NCI-H2107 (cell line): ENCODE measurements at regions not wholly inside any gene's neighbourhood (a gene's known extent, or its start where the extent isn't known, plus 50 kb on each side); places are given as distances from the start of the nearest gene placed in this dataset.
"Not testable (repeated sequence)": the region's sequence is repeated elsewhere in the genome, so short reads cannot be mapped to it uniquely, and the experiment has no call there.

Experiments used
- DNase-seq: peaks from one replicate; lab custom pipeline; 2025; lab: John Stamatoyannopoulos, UW

GRCh38 chr17:33696102-33696501 lies 403.0 kb upstream of the ASIC2 start:
- no peak for DNase-seq

DNA sequence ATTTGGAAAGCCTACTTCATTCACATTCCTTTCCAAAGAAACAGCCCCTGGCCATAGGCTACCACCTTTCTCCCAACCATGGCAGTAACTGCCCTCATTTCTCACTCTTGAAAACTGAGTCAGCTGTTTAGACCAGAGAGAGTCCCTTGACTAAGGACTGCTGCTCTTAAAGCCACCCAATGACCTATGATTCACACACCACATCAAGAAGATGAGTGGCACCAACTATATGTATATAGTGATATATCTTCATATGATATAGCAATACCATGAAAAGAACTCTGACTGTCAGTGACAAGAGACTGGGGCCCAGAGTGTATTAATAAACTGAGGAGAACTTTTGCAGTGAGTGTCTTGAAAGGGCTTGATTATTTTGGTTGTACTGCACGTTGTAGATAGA lies 404.5 kb upstream of the ASIC2 start:
- DNase-seq, result no peak

DNA sequence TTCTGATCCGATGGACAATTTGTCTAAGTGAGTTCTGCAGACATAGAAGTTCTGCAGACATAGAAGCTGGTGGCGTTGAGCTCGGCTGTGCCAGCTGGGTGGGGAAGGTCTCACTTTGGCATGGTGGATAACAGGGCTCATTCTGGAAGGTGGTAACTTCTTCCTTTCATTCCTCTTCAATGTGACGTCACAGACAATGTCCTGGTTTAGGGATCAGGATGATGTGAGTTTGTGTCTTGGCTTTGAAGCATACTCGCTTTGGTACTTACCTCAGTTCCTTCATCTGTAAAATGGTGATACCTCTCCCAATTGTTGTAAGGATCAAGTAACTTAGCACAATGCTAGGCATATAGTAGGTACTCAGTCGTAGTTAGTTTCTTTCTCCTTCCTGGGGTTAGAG lies 408.8 kb upstream of the ASIC2 start:
- no peak for DNase-seq

- no peak for DNase-seq
Measured at GRCh38 chr17:33704856-33705255, 411.8 kb upstream of the ASIC2 start.

DNA sequence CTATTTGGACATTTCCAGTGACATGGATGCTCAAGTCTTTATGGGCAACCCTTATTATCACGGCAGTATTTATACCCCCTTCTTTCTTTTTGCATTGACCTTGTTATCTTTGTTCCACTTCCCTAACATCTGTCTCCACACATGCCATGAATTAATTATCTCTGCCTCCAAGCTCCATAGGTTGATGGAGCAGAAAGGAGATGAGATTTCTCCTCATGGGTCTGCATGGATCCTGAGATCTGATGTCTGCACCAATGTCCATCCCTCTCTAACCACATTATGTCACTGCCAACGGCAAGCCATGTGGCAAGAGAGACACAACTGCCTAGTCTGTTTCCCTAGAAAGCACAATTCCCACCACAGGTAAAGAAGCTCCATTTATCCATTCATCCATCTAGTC lies 416.8 kb upstream of the ASIC2 start:
- no peak for DNase-seq

- no peak for DNase-seq
Measured at GRCh38 chr17:33712120-33712519, 419.0 kb upstream of the ASIC2 start.

DNA sequence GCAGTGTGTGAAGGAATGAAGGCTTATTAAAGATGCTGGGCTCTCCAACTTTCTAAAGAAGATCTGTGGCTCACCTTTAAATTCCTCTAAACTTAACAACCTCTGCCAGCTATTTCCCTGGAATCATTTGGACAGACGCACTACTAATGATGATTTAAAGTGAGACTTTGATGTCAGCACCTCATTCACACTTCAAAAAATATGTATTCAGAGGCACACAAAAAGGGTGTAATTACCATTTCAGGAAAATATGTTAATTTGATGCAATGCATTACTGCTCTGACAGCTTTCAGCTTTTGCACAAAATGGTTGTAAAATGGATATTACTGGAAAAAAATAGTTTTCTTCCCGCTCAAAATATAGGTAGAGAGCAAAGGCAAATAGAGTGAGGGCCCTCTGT lies 423.9 kb upstream of the ASIC2 start:
- no peak for DNase-seq

- not testable (repeated sequence) for DNase-seq
Measured at GRCh38 chr17:33723736-33724135, 430.6 kb upstream of the ASIC2 start.

DNA sequence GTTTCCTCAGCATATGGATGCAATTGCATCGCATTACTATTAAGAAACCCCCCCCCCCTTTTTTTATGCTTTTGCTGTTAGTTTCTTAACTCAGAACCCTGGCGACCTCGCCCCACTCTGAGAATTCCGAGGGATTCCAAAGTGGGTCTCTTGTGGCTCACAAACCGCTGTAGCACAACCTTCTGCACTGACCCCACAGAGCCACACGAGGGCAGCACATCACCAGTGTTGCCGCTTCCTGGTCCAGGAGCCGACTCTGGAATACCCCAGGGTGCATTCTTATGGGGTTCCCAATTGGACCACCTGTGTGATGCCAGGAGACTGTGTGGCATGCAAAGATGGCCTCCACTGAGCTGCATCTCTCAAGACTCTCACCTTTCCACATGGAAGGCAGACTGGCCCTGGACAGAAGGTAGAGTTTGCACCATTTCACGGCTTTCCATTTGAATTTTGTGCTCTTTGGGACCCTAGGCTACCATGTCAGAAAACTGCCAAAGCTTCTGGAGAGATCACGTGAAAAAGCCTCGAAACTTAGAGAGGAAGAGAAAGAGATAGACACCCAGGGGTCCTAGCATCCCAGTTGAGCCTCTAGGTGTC lies 432.7 kb upstream of the ASIC2 start:
- no peak for DNase-seq

DNA sequence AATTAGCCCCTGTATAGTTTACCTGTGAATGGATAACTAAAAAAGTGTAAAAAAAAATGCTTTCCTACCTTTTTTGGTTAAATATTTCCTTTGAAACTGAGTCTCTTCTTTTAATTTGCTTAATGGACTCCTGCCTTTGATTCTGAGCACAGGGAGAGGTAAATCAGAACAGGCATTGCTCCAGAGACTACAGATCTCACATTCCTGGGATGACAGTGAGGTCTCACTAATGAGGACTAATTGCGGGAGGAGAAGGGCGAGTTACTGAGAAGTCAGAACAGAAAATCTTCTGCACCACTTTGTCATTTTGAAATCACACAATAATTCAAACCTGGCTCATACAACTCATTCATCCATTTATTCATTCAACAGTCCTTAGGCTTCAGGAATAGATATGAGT lies 437.0 kb upstream of the ASIC2 start:
- DNase-seq, result no peak

GRCh38 chr17:33732116-33732515 lies 439.0 kb upstream of the ASIC2 start:
- no peak for DNase-seq

DNA sequence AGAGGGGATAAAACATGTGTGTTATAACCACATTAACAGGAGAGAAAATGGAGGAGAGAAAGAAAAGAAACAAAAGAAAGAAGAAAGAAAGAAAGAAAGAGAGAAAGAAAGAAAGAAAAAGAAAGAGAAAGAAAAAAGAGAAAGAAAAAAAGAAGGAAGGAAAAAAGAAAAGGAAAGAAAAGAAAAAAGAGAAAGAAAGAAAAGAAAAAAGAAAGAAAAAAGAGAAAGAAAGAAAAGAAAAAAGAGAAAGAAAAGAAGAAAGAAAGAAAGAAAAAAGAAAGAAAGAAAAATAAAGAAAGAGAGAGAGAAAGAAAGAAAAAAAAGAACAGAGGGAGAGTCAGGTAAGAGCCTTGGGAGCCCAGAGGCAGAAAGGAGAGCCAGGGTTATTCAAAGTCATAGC lies 446.6 kb upstream of the ASIC2 start:
- no peak for DNase-seq

DNA sequence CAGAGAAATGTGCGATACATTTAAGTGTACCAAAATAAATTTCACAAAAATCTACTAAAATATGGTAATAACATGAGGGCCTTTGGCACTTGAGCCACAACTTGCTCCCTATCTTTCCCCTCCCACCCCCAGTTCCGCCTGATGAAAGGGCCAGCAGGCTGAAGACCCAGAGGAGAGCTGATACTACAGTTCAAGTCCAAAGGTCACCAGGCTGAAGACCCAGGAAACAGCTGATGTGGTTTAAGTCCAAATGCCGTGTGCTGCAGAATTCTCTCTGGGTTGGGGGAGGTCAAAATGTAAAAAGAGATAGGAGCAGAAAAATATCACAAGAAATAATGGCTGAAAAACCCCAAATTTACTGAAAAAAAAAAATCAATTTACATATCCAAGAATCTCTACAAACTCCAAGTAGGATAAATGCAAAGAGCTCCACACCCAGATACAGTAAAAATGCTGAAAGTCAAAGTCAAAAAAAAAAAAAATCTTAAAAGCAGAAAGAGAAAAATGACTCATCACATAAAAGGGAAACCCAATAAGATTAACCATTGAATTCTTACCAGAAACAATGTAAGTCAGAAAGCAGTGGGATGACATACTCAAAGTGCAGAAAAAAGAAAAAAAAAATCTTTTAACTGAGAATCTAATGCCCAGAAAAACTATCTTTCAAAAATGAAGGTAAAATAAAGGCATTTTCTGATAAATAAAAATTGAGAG lies 452.1 kb upstream of the ASIC2 start:
- no peak for DNase-seq

DNA sequence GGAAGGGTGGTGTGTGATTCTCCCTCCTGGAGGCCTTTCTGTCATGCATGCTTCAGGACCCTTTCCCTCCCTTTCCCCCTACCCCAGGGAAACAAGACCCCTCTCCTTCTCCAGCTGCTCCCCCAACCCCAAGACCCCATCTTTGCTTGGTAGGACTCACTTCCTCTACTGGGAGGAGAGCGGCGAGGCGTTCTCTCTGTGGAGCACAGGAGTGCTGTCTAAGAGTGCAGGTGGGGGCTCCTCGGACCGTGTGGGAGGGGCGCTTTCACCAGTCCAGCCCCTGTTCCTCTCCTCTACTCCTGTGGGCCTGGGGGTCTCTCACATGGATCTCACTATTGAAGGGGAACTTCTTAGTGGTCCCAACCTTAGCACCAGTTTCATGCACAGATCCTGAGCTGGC lies 456.1 kb upstream of the ASIC2 start:
- no peak for DNase-seq

- no peak for DNase-seq
Measured at GRCh38 chr17:33750943-33751701, 458.0 kb upstream of the ASIC2 start.

DNA sequence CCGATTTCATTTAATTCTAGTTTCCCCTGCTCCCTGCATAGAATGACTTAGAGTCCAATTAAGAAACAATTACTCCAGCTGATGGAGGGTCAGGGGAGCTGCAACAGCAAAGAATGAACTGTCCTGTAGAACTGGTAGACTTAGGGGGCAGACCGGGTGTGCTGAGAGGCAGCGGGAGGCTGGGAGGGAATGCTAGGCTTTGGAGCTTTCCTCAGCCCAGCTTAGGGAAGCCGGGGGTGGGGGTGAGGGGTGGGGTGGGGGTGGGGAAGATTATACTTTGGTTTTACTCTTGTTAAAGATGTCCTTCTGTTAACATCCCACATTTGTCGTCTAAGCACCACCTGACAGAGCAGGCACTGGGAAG lies 458.6 kb upstream of the ASIC2 start:
- no peak for DNase-seq

GRCh38 chr17:33753452-33753851 lies 460.4 kb upstream of the ASIC2 start:
- no peak for DNase-seq

- DNase-seq, result no peak
Measured at GRCh38 chr17:33756021-33756420, 462.9 kb upstream of the ASIC2 start.

DNA sequence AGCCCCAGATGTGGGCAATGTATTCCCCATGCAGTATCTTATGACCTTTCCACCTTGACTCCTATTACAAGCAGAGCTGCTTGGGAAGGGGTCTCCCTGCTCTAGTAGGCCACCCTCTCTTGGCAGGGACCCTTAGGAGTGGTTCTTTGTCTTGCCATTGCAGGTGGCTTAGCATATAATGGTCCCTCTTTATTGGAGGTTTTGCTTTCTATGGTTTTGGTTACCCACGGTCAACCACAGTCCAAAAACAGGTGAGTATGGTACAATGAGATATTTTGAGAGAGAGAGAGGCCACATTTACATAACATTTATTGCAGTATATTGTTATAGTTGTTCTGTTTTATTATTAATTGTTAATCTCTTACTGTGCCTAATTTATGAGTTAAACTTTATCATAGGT lies 472.8 kb upstream of the ASIC2 start:
- no peak for DNase-seq

DNA sequence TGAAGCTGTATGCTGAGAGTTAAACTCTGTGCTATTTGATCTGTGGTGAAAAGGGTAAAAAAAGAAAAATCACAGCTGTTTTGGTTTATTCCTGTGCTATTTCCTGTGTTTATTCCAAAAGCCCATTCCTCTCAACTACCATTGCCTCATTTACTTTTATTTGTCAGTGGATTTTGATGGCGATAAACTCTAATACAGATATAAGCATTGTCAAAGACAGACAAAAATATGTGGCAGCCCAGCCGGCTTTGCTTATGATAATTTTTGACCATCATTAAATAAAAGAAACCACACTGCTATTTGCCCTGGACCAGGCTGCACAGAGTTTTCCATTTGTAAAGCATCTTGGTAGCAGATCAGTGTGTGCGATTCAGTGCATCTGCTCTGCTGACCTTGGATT lies 473.6 kb upstream of the ASIC2 start:
- DNase-seq, result no peak

GRCh38 chr17:33769066-33769465 lies 476.0 kb upstream of the ASIC2 start:
- no peak for DNase-seq

DNA sequence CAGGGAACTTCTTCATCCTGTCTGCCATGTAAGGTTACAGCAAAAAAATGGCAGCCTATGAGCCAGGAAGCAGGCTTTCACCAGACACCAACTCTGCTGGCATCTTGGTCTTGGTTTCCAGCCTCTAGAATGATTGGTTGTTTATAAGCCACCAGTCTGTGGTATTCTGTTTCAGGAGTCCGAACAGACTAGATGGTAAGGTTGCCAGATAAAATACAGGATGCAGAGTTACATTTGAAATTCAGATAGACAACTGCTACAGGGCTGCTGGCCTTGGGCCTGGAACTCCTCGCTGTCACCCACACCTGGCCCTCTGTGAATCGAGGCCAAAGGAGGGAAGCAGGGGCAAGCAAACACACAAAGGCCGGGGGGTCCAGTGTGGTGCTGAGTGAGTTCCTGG lies 478.8 kb upstream of the CCL2 start:
- no peak for DNase-seq

GRCh38 chr17:33776903-33777302 lies 478.2 kb upstream of the CCL2 start:
- DNase-seq, result no peak

- no peak for DNase-seq
Measured at GRCh38 chr17:33777674-33778073, 477.4 kb upstream of the CCL2 start.
